Upper lobe of right lung (tissue), 1 donor: ENCODE measurements at regions not wholly inside any gene's neighbourhood (a gene's known extent, or its start where the extent isn't known, plus 50 kb on each side); places are given as distances from the start of the nearest gene placed in this dataset.
"Not testable (repeated sequence)": the region's sequence is repeated elsewhere in the genome, so short reads cannot be mapped to it uniquely, and the experiment has no call there.

Experiments
- ATAC-seq: fragments of 200-7000 bp; cut with Tn5 transposase; one replicate; pipeline ENCODE4 v1.9.1; 2020; ENCODE audit warnings: mild to moderate bottlenecking, moderate library complexity
- DNase-seq: peaks from one replicate; pipeline ENCODE4 v3.0.0-alpha.2; 2020
- H3K27ac ChIP-seq: fragments of 200-600 bp; one replicate; pipeline ENCODE4 v1.8.0; 2022
- H3K27me3 ChIP-seq: fragments of 200-600 bp; one replicate; pipeline ENCODE4 v1.8.0; 2022; ENCODE audit warnings: mild to moderate bottlenecking
- H3K36me3 ChIP-seq: fragments of 200-600 bp; one replicate; pipeline ENCODE4 v1.8.0; 2022
- H3K4me1 ChIP-seq: fragments of 200-600 bp; one replicate; pipeline ENCODE4 v1.8.0; 2022
- H3K4me3 ChIP-seq: fragments of 200-600 bp; one replicate; pipeline ENCODE4 v1.8.0; 2022; ENCODE audit warnings: mild to moderate bottlenecking
- H3K9me3 ChIP-seq: fragments of 200-600 bp; one replicate; pipeline ENCODE4 v1.8.0; 2022
- CTCF ChIP-seq: fragments of 200-600 bp; IDR thresholded peaks from one replicate; pipeline ENCODE4 v1.8.0; 2022; ENCODE audit warnings: antibody characterized with exemption
- intact Hi-C: fragments of 100-400 bp; cut with DNase I; formaldehyde crosslinking; loops from one replicate; pipeline ENCODE4 v1.11.0; 2022
- donor health status: DM: no; HTN: yes; CAD: no; lungs with severe emphysema.

DNA sequence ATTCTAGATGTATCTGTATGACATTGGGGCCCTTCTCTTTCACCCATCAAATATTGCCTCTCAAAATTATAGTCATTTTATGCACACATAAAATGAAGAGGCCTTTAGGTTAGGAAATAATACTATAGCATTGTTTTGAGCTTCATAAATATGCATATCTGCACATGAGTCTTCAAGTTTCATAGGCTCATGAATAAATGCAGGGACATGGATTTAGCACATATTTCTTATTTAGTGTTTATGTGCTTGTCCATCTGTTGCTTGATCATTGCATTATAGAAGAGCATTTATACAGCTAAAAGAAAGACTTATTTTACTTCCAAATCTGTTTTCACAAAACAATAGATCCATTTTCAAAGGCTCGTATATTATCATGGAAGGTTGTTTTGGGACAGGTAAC lies 455.8 kb downstream of the EPM2A start:
- no peaks in the 10 kb centered on the region for H3K4me1 ChIP-seq
- ATAC-seq (no peak), DNase-seq (no peak)
- no peaks in the 10 kb centered on the region for H3K9me3 ChIP-seq
- no peak overlapping the region for H3K27ac ChIP-seq
- intact Hi-C loops = no loop called here
- H3K27me3 ChIP-seq = no peaks in the 10 kb centered on the region
- no peak for TF ChIP-seq CTCF
- no peak overlapping the region for H3K4me3 ChIP-seq
- no peaks in the 10 kb centered on the region for H3K36me3 ChIP-seq

- Histone ChIP-seq H3K4me3 (no peak overlapping the region), H3K27ac (no peak overlapping the region), H3K4me1 (no peaks in the 10 kb centered on the region), H3K9me3 (no peaks in the 10 kb centered on the region), H3K27me3 (no peaks in the 10 kb centered on the region), H3K36me3 (no peaks in the 10 kb centered on the region)
- TF ChIP-seq CTCF = no peak
- intact Hi-C loops = no loop called here
- no peak for ATAC-seq
- no peak for DNase-seq
Observed at GRCh38 chr6:145279993-145280392, 455.3 kb downstream of the EPM2A start.

- H3K36me3 ChIP-seq, DNase-seq, H3K27me3 ChIP-seq, intact Hi-C loops, H3K4me3 ChIP-seq, ATAC-seq, H3K4me1 ChIP-seq, H3K9me3 ChIP-seq, H3K27ac ChIP-seq: not testable (repeated sequence)
Observed at GRCh38 chr6:145283209-145283608, 452.1 kb downstream of the EPM2A start.

GRCh38 chr6:145283856-145284255 lies 451.5 kb downstream of the EPM2A start:
- Histone ChIP-seq H3K9me3 (no peaks in the 10 kb centered on the region), H3K27ac (no peak overlapping the region), H3K27me3 (no peaks in the 10 kb centered on the region), H3K36me3 (no peaks in the 10 kb centered on the region), H3K4me3 (no peak overlapping the region), H3K4me1 (no peaks in the 10 kb centered on the region)
- TF ChIP-seq CTCF = no peak
- DNase-seq = no peak
- intact Hi-C loops = no loop called here
- no peak for ATAC-seq

- Histone ChIP-seq H3K4me1 (no peaks in the 10 kb centered on the region), H3K4me3 (no peak overlapping the region), H3K27ac (no peak overlapping the region), H3K9me3 (no peaks in the 10 kb centered on the region), H3K36me3 (no peaks in the 10 kb centered on the region), H3K27me3 (no peaks in the 10 kb centered on the region)
- DNase-seq (no peak), ATAC-seq (no peak)
- TF ChIP-seq CTCF = no peak
- intact Hi-C loops = no loop called here
Observed at GRCh38 chr6:145286916-145287315, 448.4 kb downstream of the EPM2A start.

DNA sequence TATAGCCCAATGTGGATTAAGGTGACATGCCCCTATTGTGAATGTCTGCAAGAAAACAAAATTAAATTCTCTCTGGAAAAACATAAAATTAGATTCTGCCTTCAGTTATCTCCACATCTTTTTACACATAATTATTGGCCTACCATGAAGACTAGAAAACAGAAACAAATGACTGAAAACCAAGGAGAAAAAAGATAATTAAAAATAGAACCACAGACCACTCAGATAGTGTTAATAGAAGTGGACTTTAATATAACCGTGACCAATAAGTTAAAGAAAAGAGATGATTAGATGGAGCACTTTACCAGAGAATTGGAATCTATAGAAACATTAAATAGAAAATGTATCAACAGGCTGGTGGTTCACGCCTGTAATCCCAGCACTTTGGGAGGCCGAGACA lies 445.7 kb downstream of the EPM2A start:
- Histone ChIP-seq H3K36me3 (no peaks in the 10 kb centered on the region), H3K4me3 (no peak overlapping the region), H3K27me3 (no peaks in the 10 kb centered on the region), H3K27ac (no peak overlapping the region), H3K4me1 (no peaks in the 10 kb centered on the region), H3K9me3 (no peaks in the 10 kb centered on the region)
- ATAC-seq (no peak), DNase-seq (no peak)
- intact Hi-C loops = no loop called here
- TF ChIP-seq CTCF = no peak
